ENCODE measurements at regions not wholly inside any gene's neighbourhood (a gene's known extent, or its start where the extent isn't known, plus 50 kb on each side); places are given as distances from the start of the nearest gene placed in this dataset.
A peak's percentile ranks its signal among the peaks of the same experiment; 100 is the strongest.

- H3K4me1 ChIP-seq, result no peaks in the 10 kb centered on the region
- 10 to 12% methylated on average over 27 of the region's 27 CpGs for WGBS, 2 donors
- H3K9me3 ChIP-seq, result no peaks in the 10 kb centered on the region
- no peak for FAIRE-seq
- ATAC-seq, result peak; percentile 84 to 92 (median 86)
- peak; percentile 58 to 91 (median 81) for DNase-seq
- TF ChIP-seq, protein P1, sequence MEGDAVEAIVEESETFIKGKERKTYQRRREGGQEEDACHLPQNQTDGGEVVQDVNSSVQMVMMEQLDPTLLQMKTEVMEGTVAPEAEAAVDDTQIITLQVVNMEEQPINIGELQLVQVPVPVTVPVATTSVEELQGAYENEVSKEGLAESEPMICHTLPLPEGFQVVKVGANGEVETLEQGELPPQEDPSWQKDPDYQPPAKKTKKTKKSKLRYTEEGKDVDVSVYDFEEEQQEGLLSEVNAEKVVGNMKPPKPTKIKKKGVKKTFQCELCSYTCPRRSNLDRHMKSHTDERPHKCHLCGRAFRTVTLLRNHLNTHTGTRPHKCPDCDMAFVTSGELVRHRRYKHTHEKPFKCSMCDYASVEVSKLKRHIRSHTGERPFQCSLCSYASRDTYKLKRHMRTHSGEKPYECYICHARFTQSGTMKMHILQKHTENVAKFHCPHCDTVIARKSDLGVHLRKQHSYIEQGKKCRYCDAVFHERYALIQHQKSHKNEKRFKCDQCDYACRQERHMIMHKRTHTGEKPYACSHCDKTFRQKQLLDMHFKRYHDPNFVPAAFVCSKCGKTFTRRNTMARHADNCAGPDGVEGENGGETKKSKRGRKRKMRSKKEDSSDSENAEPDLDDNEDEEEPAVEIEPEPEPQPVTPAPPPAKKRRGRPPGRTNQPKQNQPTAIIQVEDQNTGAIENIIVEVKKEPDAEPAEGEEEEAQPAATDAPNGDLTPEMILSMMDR (IDR thresholded peaks at IDR 0.05), result peak; percentile 99 to 100 (median 100)
- H3K27ac ChIP-seq, result no peak overlapping the region
- H3K27me3 ChIP-seq, result peaks cover 0 to 3% (median 0%) of the 10 kb centered on the region in 4 donors
- intact Hi-C loops (cut with DNase I), result loop anchor here in 2 of 3 donors (5.0 to 10.0 kb wide), 3 partner anchors 170 to 260 kb away; no protein-coding TSS in a partner anchor
- H3K36me3 ChIP-seq, result no peaks in the 10 kb centered on the region
- H3K4me3 ChIP-seq, result peak overlapping the region in 1 of 4 donors; percentile 20
Measured at GRCh38 chr13:99436686-99437416, 64.4 kb upstream of the TM9SF2 start.

DNA sequence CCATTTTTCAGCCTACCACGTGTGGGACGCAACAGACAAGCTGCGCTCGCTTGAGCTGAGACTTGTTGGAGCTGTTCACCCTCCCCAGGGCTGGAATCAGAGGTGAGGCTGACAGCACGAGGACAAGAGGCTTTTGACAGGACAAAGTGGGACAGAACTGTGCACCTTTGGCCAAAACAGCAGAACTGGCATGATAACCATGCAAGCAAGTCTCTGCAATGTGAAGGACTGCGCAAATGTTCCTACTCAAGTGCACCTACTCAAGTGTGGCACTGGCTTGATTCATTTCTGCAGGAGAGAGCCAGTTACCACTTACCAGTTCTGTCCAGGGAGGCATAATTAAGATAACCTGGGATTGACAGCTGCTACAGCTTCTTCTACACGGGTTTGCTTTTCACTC is 62.2 kb upstream of the TM9SF2 start:
- H3K4me3 ChIP-seq, result no peak overlapping the region
- peaks cover 0 to 3% (median 0%) of the 10 kb centered on the region in 4 donors for H3K27me3 ChIP-seq
- intact Hi-C loops (cut with DNase I), result loop anchor here in 2 of 3 donors (5.0 to 10.0 kb wide), 3 partner anchors 172 to 262 kb away; no protein-coding TSS in a partner anchor
- no peaks in the 10 kb centered on the region for H3K36me3 ChIP-seq
- no peak for ATAC-seq
- no peak overlapping the region for H3K27ac ChIP-seq
- DNase-seq, result no peak
- no peak for FAIRE-seq
- no peaks in the 10 kb centered on the region for H3K9me3 ChIP-seq
- 50 to 60% methylated on average over 7 of the region's 7 CpGs for WGBS, 2 donors
- TF ChIP-seq, protein P1 (IDR thresholded peaks at IDR 0.05), result no peak
- H3K4me1 ChIP-seq, result no peaks in the 10 kb centered on the region

GRCh38 chr13:99439850-99440604 is 61.2 kb upstream of the TM9SF2 start:
- H3K9me3 ChIP-seq, result no peaks in the 10 kb centered on the region
- intact Hi-C loops (cut with DNase I), result loop anchor here in 2 of 3 donors (5.0 to 10.0 kb wide), 3 partner anchors 173 to 263 kb away; no protein-coding TSS in a partner anchor
- no peak overlapping the region for H3K4me3 ChIP-seq
- FAIRE-seq, result no peak
- WGBS, 2 donors, result 43 to 48% methylated on average over 11 of the region's 11 CpGs
- DNase-seq, result no peak
- H3K36me3 ChIP-seq, result no peaks in the 10 kb centered on the region
- H3K27me3 ChIP-seq, result peaks cover 0 to 3% (median 0%) of the 10 kb centered on the region in 4 donors
- TF ChIP-seq, protein P1 (IDR thresholded peaks at IDR 0.05), result no peak
- H3K4me1 ChIP-seq, result no peaks in the 10 kb centered on the region
- no peak for ATAC-seq
- no peak overlapping the region for H3K27ac ChIP-seq

- peak; percentile 69 to 94 (median 86) for ATAC-seq
- Histone ChIP-seq H3K9me3 (no peaks in the 10 kb centered on the region), H3K36me3 (no peaks in the 10 kb centered on the region), H3K27me3 (peaks cover 0 to 3% (median 0%) of the 10 kb centered on the region in 4 donors), H3K27ac (no peak overlapping the region), H3K4me3 (no peak overlapping the region), H3K4me1 (no peaks in the 10 kb centered on the region)
- TF ChIP-seq, protein P1 (IDR thresholded peaks at IDR 0.05), result peak; percentile 81 to 93 (median 91)
- peak; percentile 73 for FAIRE-seq
- 67 to 70% methylated on average over 7 of the region's 7 CpGs for WGBS, 2 donors
- peak in 2 of 6 donors; percentile 12 to 59 for DNase-seq
- intact Hi-C loops (cut with DNase I), result no loop called here
Measured at GRCh38 chr13:99442273-99442895, 58.9 kb upstream of the TM9SF2 start.
